ENCODE measurements at regions not wholly inside any gene's neighbourhood (a gene's known extent, or its start where the extent isn't known, plus 50 kb on each side); places are given as distances from the start of the nearest gene placed in this dataset.

DNA sequence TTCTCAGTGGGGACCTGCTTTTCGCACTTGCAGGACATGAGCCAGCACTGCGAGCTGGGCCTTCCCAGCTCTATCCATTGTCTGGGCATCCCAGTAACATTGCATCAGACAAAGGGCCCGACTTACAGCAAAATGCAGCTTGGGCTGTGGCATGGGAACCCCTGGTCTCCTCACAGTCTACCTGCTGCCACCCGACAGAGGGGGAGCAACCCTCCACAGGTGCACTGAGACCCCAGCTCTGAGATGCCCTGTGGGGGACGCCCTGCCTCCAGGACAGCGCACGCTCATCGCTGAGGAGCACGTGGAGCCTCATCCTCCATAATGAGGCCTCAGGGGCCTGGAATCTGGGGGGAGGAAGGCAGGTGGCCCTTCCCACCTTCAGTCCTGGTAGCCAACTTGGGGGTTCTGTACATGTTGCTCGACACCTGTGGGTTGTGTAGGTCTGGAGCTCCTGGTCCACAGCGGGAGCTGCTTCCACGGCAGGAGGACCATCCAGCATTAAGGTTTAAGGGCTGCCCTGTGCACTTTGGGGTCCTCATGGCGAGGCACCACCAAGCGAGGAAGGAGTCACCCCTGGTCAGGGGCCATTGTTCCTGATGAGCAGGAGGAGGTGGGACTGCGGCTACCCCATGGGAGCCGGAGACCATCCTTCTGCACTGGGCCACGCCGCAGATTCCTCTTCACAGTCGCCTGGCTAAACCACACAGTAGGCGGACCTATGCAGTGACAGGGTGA, 376.5 kb upstream of the IRX1 start:
- no peak for TF ChIP-seq PRMT5 (CRISPR knock-in tag; IDR thresholded peaks at IDR 0.05)
- no peak for TF ChIP-seq BCOR (IDR thresholded peaks at IDR 0.05)
- TF ChIP-seq HIVEP1 (CRISPR knock-in tag; IDR thresholded peaks at IDR 0.05): no peak
- TF ChIP-seq ZFP30 (CRISPR knock-in tag; IDR thresholded peaks at IDR 0.05; ENCODE audit: borderline replicate concordance): no peak
- TF ChIP-seq HEY1 (CRISPR knock-in tag; IDR thresholded peaks at IDR 0.05; ENCODE audit: borderline replicate concordance): no peak
- no peak for TF ChIP-seq SREBF1 (IDR thresholded peaks at IDR 0.05; ENCODE audit: borderline replicate concordance, low read depth, low read length)
- no peak for TF ChIP-seq SMARCE1 (IDR thresholded peaks at IDR 0.05)
- TF ChIP-seq HOXB6 (CRISPR knock-in tag; IDR thresholded peaks at IDR 0.05; ENCODE audit: borderline replicate concordance): no peak
- TF ChIP-seq ZNF778 (CRISPR knock-in tag; IDR thresholded peaks at IDR 0.05): no peak
- TF ChIP-seq CREM (IDR thresholded peaks at IDR 0.05; ENCODE audit: low read depth): no peak
- no peak for TF ChIP-seq ELF1 (tag; IDR thresholded peaks at IDR 0.05)
- TF ChIP-seq MXI1 (IDR thresholded peaks at IDR 0.05; ENCODE audit: low read depth, low read length): no peak
- TF ChIP-seq HDAC1 (IDR thresholded peaks at IDR 0.05): no peak
- TF ChIP-seq RCOR1 (IDR thresholded peaks at IDR 0.05; ENCODE audit: borderline replicate concordance in 1 of 2, low read depth in 2 of 2, low read length in 2 of 2): no peak
- TF ChIP-seq ARID4B (CRISPR knock-in tag; IDR thresholded peaks at IDR 0.05): no peak
- Histone ChIP-seq H3K4me2 (ENCODE audit: insufficient read depth, low read length) (no peak overlapping the region), H3K4me3 (no peak overlapping the region), H3K9me3 (replicated peaks; ENCODE audit: control insufficient read depth, insufficient read depth, low read depth, low read length) (no peaks in the 10 kb centered on the region), H3K27me3 (ENCODE audit: control insufficient read depth in 2 of 2, insufficient read depth in 2 of 2, low read length in 2 of 2) (peaks cover 6 to 42% of the 10 kb centered on the region in 2 experiments; a peak in 3 of 5 replicates), H3K4me1 (replicated peaks in 1 of 2; ENCODE audit: control insufficient read depth in 2 of 2, insufficient read depth in 2 of 2, low read length in 2 of 2) (no peaks in the 10 kb centered on the region), H3K79me2 (ENCODE audit: control insufficient read depth, insufficient read depth, low read length) (no peaks in the 10 kb centered on the region), H3K36me3 (ENCODE audit: control insufficient read depth, insufficient read depth, low read length) (no peaks in the 10 kb centered on the region), H3K9ac (ENCODE audit: insufficient read depth in 1 of 2, low read depth in 2 of 2, low read length in 2 of 2) (no peak overlapping the region), H4K20me1 (replicated peaks; ENCODE audit: control insufficient read depth, insufficient read depth, low read length) (peaks cover 7% of the 10 kb centered on the region), H3K9me1 (ENCODE audit: control insufficient read depth, insufficient read depth, low read length) (no peaks in the 10 kb centered on the region), H3K27ac (ENCODE audit: extremely low read depth, low read depth, low read length) (no peak overlapping the region), H2AFZ (ENCODE audit: low read depth, low read length) (no peak overlapping the region)
- in situ Hi-C loops (cut with MboI) (no loop called here), intact Hi-C loops (cut with micrococcal nuclease) (no loop called here)
- CTCF ChIA-PET (ENCODE audit: low intra/inter-chr PET ratio): no interaction called here
- ATAC-seq (no peak; the same call in 2 of the 3 replicates), DNase-seq (ENCODE audit: extremely low read depth in 1 of 4, low spot score in 3 of 4) (no peak), FAIRE-seq (no peak)
- POLR2A ChIA-PET: no interaction called here
- WGBS (ENCODE audit: insufficient coverage, low coverage, missing lambda C conversion rate): 1% methylated on average over 19 of the region's 20 CpGs
- BruUV-seq (replicated peaks): no TSS peak
